Neural cell (in vitro differentiated cells): ENCODE measurements at regions not wholly inside any gene's neighbourhood (a gene's known extent, or its start where the extent isn't known, plus 50 kb on each side); places are given as distances from the start of the nearest gene placed in this dataset.
"Not testable (repeated sequence)": the region's sequence is repeated elsewhere in the genome, so short reads cannot be mapped to it uniquely, and the experiment has no call there.

Experiments
- CTCF ChIP-seq: fragments of 450-650 bp; IDR thresholded peaks from 2 replicates; pipeline ENCODE4 v1.5.1; 2014; ENCODE audit warnings: antibody characterized with exemption, mild to moderate bottlenecking, moderate library complexity; ENCODE audit not compliant: poor library complexity, severe bottlenecking
- POLR2AphosphoS5 ChIP-seq: IDR thresholded peaks from 2 replicates; pipeline ENCODE4 v1.6.1; 2012

- not testable (repeated sequence) for TF ChIP-seq CTCF, POLR2AphosphoS5
Observed at GRCh38 chr5:15096686-15097085, 225.1 kb upstream of the ANKH start.
